ENCODE measurements at regions not wholly inside any gene's neighbourhood (a gene's known extent, or its start where the extent isn't known, plus 50 kb on each side); places are given as distances from the start of the nearest gene placed in this dataset.
"Not testable (repeated sequence)": the region's sequence is repeated elsewhere in the genome, so short reads cannot be mapped to it uniquely, and the experiment has no call there.

DNA sequence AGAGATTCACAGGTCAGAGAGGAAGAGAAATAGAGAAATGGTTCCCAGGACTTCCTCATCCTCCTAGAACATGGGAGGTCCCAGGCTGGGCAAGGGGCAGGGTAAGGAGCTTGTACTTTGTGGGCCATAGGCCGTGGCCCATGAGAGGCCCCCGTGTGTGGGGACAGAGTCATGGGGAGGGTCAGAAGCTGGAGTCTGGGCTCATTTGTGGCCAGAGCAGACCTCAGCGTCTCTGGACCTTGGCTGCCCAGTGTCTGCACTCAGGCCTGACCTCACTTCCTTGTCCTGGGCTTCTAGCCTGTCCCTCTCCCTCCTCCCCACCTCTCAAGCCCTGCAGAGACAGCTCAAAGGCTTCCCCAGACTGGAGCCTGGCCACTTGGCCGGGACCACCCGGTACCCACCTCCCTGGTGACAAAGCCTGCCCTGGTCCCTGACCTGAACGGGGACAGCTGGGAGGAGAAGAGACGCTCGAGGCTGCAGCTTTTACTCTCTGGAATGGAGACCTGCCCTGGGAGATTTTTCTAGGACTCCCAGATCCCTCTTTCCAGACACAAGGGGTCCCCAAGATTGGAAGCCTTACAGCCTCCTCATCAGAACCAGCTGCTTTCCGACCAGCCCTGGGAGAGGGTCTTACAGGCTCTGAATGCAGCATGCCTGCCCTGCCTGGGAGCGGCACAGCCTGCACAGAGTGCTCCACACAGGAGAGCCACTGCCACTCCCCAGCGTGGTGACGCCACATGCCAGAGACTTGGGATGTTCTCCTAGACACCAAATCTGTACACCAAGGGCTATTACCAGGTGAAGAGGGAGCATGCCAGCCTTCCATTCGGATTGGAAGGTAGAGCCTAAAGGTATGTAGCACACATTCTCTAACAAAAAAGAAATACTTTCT lies 569.0 kb upstream of the B3GAT1 start:
- H3K9ac ChIP-seq (ENCODE audit: low read depth, low read length): no peak overlapping the region
- H3K4me1 ChIP-seq (ENCODE audit: insufficient read depth, low read length): no peaks in the 10 kb centered on the region
- no peaks in the 10 kb centered on the region for H3K9me3 ChIP-seq (ENCODE audit: control insufficient read depth, insufficient read depth, low read length)
- H3K36me3 ChIP-seq (ENCODE audit: insufficient read depth, low read length): no peaks in the 10 kb centered on the region

DNA sequence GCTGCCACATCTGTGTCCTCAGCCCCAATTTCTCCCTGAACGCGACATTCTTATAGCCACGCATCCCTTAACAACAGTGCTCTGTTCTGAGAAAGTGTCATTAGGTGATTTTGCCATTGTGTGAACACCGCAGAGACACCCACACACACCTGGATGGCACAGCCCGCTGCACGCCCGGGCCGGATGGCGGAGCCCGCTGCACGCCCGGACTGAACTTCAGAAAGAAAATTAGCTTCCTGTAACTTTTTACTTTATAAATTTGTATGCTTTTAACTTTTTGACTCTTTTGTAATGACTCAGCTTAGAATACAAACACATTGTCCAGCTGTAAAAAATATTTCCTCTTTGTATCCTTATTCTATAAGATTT lies 567.0 kb upstream of the B3GAT1 start:
- H3K9ac ChIP-seq (ENCODE audit: low read depth, low read length); H3K4me1 ChIP-seq (ENCODE audit: insufficient read depth, low read length); H3K36me3 ChIP-seq (ENCODE audit: insufficient read depth, low read length); H3K9me3 ChIP-seq (ENCODE audit: control insufficient read depth, insufficient read depth, low read length): not testable (repeated sequence)

DNA sequence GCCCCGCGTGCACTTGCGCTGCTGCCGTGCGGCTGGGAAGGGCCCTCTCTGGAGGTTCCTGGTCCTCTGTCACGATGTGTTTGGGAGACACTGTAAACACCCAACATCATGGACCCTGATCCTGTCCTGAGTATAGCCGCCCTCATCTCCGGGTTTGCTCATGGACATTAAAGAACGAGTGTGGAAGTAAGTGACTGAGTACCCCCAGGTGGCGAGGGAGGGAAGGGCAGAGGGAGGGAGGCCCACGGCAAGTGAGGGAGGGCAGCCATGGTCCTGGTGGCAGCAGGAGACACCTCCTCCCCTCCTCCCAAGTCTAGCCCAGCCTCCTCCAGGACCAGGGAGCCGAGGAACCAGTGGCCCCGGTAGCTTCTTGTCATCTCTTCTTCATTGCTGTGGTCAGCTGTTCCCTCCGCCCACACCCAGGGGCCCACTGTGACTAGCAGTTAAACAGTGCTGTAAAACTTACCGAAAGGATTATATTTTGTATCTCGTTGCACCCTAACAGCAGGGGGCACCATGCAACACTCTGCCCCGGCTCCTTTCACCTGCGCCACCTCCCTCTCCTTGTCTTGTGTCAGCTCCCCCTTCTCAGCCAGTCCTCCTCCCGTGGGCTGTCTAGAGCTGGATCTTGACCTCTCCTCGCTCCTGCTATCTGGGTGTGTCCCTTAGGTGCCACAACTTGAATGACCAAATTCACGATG lies 566.5 kb upstream of the B3GAT1 start:
- H3K36me3 ChIP-seq (ENCODE audit: insufficient read depth, low read length): no peaks in the 10 kb centered on the region
- no peaks in the 10 kb centered on the region for H3K9me3 ChIP-seq (ENCODE audit: control insufficient read depth, insufficient read depth, low read length)
- H3K4me1 ChIP-seq (ENCODE audit: insufficient read depth, low read length): no peaks in the 10 kb centered on the region
- no peak overlapping the region for H3K9ac ChIP-seq (ENCODE audit: low read depth, low read length)

GRCh38 chr11:134976551-134976950 lies 564.5 kb upstream of the B3GAT1 start:
- H3K9ac ChIP-seq (ENCODE audit: low read depth, low read length): no peak overlapping the region
- no peaks in the 10 kb centered on the region for H3K9me3 ChIP-seq (ENCODE audit: control insufficient read depth, insufficient read depth, low read length)
- no peaks in the 10 kb centered on the region for H3K36me3 ChIP-seq (ENCODE audit: insufficient read depth, low read length)
- no peaks in the 10 kb centered on the region for H3K4me1 ChIP-seq (ENCODE audit: insufficient read depth, low read length)

DNA sequence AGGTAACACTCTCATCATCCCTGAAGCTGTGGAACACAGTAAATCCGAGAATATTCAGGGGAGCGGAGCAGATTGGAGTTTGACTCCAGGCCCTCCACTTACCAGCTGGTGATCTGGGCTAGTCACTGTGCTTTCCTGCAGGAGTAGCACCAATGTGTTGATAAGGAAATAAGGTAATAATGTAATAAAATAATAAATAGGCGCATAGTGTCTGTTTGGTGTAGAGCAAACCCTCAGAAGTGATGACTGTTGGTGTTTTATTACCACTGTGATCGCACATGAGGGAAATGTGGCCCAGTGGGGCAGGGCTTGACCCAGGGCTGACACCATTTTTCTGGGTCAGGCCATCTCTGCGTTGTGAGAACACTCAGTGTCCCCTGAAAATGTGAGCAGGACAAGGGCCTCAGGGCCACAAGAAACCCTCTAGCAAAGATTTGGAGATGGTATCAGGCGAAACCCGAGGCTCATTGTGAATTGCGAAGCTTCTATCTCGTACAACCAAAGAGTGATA lies 563.9 kb upstream of the B3GAT1 start:
- no peak overlapping the region for H3K9ac ChIP-seq (ENCODE audit: low read depth, low read length)
- H3K9me3 ChIP-seq (ENCODE audit: control insufficient read depth, insufficient read depth, low read length): no peaks in the 10 kb centered on the region
- H3K4me1 ChIP-seq (ENCODE audit: insufficient read depth, low read length): no peaks in the 10 kb centered on the region
- H3K36me3 ChIP-seq (ENCODE audit: insufficient read depth, low read length): no peaks in the 10 kb centered on the region

DNA sequence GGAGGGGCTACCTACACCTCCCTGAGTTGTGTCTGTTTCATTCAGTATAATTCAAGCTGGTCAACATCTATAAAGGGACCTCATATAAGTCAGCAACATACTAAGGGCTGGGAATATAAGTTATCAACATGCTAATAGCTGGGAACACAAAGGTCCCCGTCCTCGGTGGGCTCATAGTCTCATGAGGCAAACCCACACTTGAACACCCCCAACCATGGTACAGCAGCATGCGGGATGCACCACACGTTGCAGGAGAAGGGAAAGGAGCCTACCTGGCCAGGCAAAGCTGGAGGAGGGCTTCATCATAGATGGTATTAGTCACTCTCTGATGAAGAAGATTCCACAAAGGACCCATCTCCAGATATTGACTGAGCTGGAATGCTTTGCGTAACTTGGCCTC lies 561.8 kb upstream of the B3GAT1 start:
- Histone ChIP-seq H3K4me1 (ENCODE audit: insufficient read depth, low read length) (no peaks in the 10 kb centered on the region), H3K36me3 (ENCODE audit: insufficient read depth, low read length) (no peaks in the 10 kb centered on the region), H3K9ac (ENCODE audit: low read depth, low read length) (no peak overlapping the region), H3K9me3 (ENCODE audit: control insufficient read depth, insufficient read depth, low read length) (no peaks in the 10 kb centered on the region)

- Histone ChIP-seq H3K9ac (ENCODE audit: low read depth, low read length) (no peak overlapping the region), H3K36me3 (ENCODE audit: insufficient read depth, low read length) (no peaks in the 10 kb centered on the region), H3K9me3 (ENCODE audit: control insufficient read depth, insufficient read depth, low read length) (no peaks in the 10 kb centered on the region), H3K4me1 (ENCODE audit: insufficient read depth, low read length) (no peaks in the 10 kb centered on the region)
These were observed 559.3 kb upstream of the B3GAT1 start for GRCh38 chr11:134971381-134971780.

DNA sequence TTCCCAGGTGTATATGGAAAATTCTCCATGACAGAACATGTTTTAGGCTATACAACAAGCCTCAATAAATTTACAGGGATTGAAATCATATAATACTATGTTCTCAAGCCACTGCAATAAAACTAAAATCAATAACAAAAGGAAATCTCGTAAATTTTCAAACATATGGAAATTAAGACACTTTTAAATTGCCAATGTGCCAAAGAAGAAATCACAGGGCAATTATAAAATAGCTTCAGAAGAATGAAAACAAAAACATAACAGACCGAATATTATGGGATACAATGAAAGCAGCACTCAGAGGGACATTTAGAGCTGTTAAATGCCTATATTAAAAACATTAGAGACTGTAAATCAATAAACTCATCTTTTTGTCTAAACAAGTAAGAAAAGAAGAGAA lies 555.7 kb upstream of the B3GAT1 start:
- H3K9ac ChIP-seq (ENCODE audit: low read depth, low read length): no peak overlapping the region
- H3K4me1 ChIP-seq (ENCODE audit: insufficient read depth, low read length): no peaks in the 10 kb centered on the region
- no peaks in the 10 kb centered on the region for H3K9me3 ChIP-seq (ENCODE audit: control insufficient read depth, insufficient read depth, low read length)

GRCh38 chr11:134961386-134961785 lies 549.3 kb upstream of the B3GAT1 start:
- not testable (repeated sequence) for H3K9me3 ChIP-seq (ENCODE audit: control insufficient read depth, insufficient read depth, low read length); H3K9ac ChIP-seq (ENCODE audit: low read depth, low read length); H3K36me3 ChIP-seq (ENCODE audit: insufficient read depth, low read length); H3K4me1 ChIP-seq (ENCODE audit: insufficient read depth, low read length)

More for the DNA sequence above, 555.7 kb upstream of the B3GAT1 start:
- H3K36me3 ChIP-seq (ENCODE audit: insufficient read depth, low read length): no peaks in the 10 kb centered on the region

DNA sequence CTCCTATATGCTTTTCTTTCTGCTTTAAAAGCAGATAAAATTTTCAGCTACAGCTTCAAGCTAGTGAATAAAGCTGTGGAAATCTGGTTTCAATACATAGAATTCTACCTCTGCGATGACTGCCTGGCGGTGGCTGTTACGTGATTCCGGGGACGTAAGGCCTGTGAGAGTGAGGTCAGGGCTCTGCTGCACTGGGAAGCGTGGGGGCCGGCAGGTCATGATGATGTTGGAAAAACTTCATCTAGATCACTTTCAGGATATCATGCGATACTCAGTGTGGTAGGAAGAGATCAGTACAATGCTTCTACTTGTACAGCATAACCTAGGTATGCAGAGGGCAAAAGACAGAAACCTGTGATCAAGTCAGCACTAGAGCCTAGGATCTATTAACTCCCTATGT lies 546.8 kb upstream of the B3GAT1 start:
- H3K4me1 ChIP-seq (ENCODE audit: insufficient read depth, low read length): no peaks in the 10 kb centered on the region
- no peaks in the 10 kb centered on the region for H3K36me3 ChIP-seq (ENCODE audit: insufficient read depth, low read length)
- no peaks in the 10 kb centered on the region for H3K9me3 ChIP-seq (ENCODE audit: control insufficient read depth, insufficient read depth, low read length)
- H3K9ac ChIP-seq (ENCODE audit: low read depth, low read length): no peak overlapping the region

DNA sequence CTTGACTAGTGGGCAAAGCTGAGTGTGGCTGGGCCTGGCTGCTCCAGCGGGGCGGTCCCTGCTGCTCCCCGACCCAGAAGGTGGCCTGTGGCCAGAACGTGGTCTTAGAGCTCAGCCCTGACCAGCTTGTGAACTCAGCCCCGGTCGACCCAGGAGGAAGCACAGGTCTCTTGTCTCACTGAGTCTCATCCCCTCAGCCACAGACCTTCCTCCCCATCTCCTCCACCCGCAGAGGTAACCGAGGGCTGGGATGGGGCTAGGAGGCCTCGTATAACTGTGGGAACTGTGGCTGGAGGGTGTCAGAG lies 546.2 kb upstream of the B3GAT1 start:
- no peaks in the 10 kb centered on the region for H3K4me1 ChIP-seq (ENCODE audit: insufficient read depth, low read length)
- no peaks in the 10 kb centered on the region for H3K9me3 ChIP-seq (ENCODE audit: control insufficient read depth, insufficient read depth, low read length)
- H3K9ac ChIP-seq (ENCODE audit: low read depth, low read length): no peak overlapping the region
- no peaks in the 10 kb centered on the region for H3K36me3 ChIP-seq (ENCODE audit: insufficient read depth, low read length)

GRCh38 chr11:134957540-134958335 lies 545.7 kb upstream of the B3GAT1 start:
- Histone ChIP-seq H3K9ac (ENCODE audit: low read depth, low read length) (no peak overlapping the region), H3K9me3 (ENCODE audit: control insufficient read depth, insufficient read depth, low read length) (no peaks in the 10 kb centered on the region), H3K4me1 (ENCODE audit: insufficient read depth, low read length) (no peaks in the 10 kb centered on the region), H3K36me3 (ENCODE audit: insufficient read depth, low read length) (no peaks in the 10 kb centered on the region)

DNA sequence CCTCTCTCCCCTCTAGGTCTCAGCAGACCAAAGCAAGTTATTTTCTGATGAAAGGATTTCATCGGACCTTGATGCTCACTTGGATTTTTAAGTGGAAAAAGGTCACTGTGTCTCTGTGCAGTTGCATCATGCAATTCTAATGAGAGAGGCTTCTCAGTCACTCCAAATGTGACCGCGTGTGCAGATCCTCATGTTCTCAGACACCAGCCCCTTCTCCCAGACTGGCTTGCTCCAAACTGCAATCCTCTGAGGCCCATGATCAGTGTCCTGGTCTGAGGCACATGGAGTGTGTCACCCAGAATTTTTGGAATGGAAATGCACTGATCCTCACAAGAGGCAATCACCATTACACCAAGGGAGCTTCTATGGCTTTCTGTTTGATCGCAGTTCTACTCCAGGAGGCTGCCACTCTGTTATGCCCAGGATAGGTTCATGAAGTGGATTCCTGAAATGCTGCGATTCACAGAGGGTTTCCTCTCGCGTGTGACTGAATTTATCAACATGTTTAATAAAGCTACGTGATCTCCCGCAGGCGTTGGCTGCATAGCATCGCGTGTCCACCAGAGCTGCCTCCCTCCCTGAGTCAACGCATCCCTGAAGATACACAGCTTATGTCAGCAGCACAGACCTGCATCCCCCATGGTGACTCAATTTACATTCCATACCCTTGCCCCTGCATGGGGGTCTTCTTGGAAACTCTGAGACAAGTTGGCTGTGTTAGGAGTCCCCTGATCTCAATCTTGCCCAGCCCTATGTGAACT lies 544.6 kb upstream of the B3GAT1 start:
- H3K9me3 ChIP-seq (ENCODE audit: control insufficient read depth, insufficient read depth, low read length): no peaks in the 10 kb centered on the region
- H3K36me3 ChIP-seq (ENCODE audit: insufficient read depth, low read length): no peaks in the 10 kb centered on the region
- H3K9ac ChIP-seq (ENCODE audit: low read depth, low read length): no peak overlapping the region
- peaks cover 6% of the 10 kb centered on the region for H3K4me1 ChIP-seq (ENCODE audit: insufficient read depth, low read length)

DNA sequence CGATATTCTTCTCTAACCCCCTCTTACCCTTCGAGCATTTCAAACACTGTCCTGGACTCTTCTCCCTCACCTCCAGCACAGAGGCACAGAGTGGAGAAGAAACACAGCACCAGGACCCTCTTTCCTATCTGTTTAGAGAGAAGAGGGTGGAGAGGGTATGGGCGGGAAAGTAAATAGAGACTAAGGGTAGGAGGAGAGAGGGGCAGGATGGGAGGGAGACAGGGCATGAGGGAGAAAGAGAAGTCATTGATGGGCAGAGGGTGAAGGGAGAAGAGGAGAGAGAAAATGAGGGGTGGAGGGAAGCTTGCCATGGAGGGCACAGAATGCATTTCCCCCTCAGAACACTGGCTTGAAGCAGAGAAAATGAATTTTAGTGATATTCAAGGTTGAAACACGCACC lies 543.9 kb upstream of the B3GAT1 start:
- H3K36me3 ChIP-seq (ENCODE audit: insufficient read depth, low read length); H3K9me3 ChIP-seq (ENCODE audit: control insufficient read depth, insufficient read depth, low read length); H3K9ac ChIP-seq (ENCODE audit: low read depth, low read length): not testable (repeated sequence)
- peaks cover 13% of the 10 kb centered on the region for H3K4me1 ChIP-seq (ENCODE audit: insufficient read depth, low read length)

Measured in ES-I3 (cell line).